ENCODE measurements at regions not wholly inside any gene's neighbourhood (a gene's known extent, or its start where the extent isn't known, plus 50 kb on each side); places are given as distances from the start of the nearest gene placed in this dataset.
A peak's percentile ranks its signal among the peaks of the same experiment; 100 is the strongest.

DNA sequence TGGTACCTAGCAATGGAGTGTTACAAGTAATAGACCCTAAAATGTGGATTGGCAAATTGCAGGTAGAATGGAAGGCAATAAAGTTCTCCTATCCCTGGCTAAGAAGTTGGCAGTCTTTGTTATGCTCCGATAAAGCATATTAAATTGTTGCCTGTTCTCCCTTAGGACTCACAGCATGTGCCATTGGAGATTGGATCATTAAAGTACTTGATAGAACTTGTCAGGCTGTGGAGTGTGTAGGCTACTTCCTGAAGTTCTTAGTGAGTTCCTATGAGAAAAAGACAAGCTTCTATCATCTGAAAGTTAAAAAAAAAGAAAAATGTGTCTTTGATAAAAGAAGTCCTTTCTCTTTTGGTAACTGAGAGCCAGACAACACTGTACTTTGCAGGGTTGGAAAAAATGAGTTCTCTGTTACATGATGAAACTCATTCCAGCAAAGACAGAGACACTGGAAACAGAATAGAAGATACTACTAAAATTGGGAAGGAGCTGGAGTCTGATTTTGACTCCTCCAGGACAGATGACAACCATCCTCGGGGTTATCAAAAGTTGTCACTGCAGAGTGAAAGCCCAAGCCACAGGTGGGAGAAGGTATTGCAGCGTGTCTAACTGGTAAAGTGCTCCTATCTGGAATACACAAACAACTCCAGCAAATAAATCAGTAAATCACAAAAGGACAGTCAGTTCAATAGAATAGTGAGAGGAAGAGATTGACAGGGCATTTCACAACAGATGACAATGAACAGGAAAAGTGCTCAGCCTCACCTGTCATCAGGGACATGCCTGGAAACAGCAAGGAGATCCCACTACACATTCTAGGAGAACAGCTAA is 87.5 kb upstream of the WDR26 start:
- no peak for TF ChIP-seq EZH2phosphoT487 (IDR thresholded peaks at IDR 0.05; ENCODE audit: insufficient read depth, low read depth)
- TF ChIP-seq EZH2 (IDR thresholded peaks at IDR 0.05; ENCODE audit: insufficient read depth, poor library complexity, severe bottlenecking) = no peak
- no peak overlapping the region for H3K4me2 ChIP-seq (ENCODE audit: unreplicated experiment)
- no peak overlapping the region for H3K4me3 ChIP-seq
- H3F3A ChIP-seq (ENCODE audit: insufficient read depth) = peaks cover 4% of the 10 kb centered on the region
- H3K9ac ChIP-seq = no peak overlapping the region
- no peaks in the 10 kb centered on the region for H3K79me2 ChIP-seq (ENCODE audit: insufficient read depth)
- no peaks in the 10 kb centered on the region for H3K9me3 ChIP-seq (ENCODE audit: low read depth)
- no peak overlapping the region for H3K27ac ChIP-seq
- peaks cover 19% of the 10 kb centered on the region for H3K4me1 ChIP-seq (ENCODE audit: insufficient read depth)
- in situ Hi-C loops (cut with MboI) = no loop called here
- no peaks in the 10 kb centered on the region for H3K27me3 ChIP-seq (replicated peaks; ENCODE audit: insufficient read depth)
- H2AFZ ChIP-seq = no peak overlapping the region
- DNase-seq = no peak
- no peaks in the 10 kb centered on the region for H3K9me2 ChIP-seq (ENCODE audit: insufficient read depth)
- H4K20me1 ChIP-seq (ENCODE audit: insufficient read depth) = no peaks in the 10 kb centered on the region
- no peaks in the 10 kb centered on the region for H3K36me3 ChIP-seq (ENCODE audit: low read depth)
- WGBS, 2 experiments (ENCODE audit: low coverage in 1 of 2, low lambda C conversion rate in 2 of 2, missing lambda C conversion rate in 2 of 2) = 41 to 44% methylated on average over 3 of the region's 3 CpGs

DNA sequence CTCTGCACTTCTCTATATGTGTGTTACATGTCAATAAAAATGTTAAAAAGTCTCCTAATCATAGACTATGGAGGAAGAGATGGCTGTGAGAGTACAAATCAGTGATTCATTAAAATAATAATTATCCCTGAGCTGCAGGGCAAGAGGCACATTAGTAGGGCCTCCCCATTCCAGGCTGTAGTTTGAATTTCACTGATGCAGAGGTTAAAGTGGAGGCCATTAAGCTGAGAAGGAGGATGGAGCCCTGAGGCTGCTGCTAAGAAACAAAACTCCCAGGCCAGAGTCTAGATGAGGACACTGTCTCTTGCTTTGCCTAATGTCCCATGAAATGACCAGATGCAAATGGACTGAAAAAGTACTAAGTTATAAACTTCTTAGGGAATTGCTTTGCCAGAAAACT is 89.1 kb upstream of the WDR26 start:
- Histone ChIP-seq H3F3A (ENCODE audit: insufficient read depth) (peaks cover 4% of the 10 kb centered on the region), H3K4me2 (ENCODE audit: unreplicated experiment) (no peak overlapping the region), H3K36me3 (ENCODE audit: low read depth) (no peaks in the 10 kb centered on the region), H3K27me3 (replicated peaks; ENCODE audit: insufficient read depth) (no peaks in the 10 kb centered on the region), H3K4me1 (ENCODE audit: insufficient read depth) (peaks cover 19% of the 10 kb centered on the region), H4K20me1 (ENCODE audit: insufficient read depth) (no peaks in the 10 kb centered on the region), H3K9me3 (ENCODE audit: low read depth) (no peaks in the 10 kb centered on the region), H2AFZ (no peak overlapping the region), H3K27ac (no peak overlapping the region), H3K9ac (no peak overlapping the region), H3K9me2 (ENCODE audit: insufficient read depth) (no peaks in the 10 kb centered on the region), H3K79me2 (ENCODE audit: insufficient read depth) (no peaks in the 10 kb centered on the region), H3K4me3 (no peak overlapping the region)
- TF ChIP-seq EZH2 (IDR thresholded peaks at IDR 0.05; ENCODE audit: insufficient read depth, poor library complexity, severe bottlenecking) (no peak), EZH2phosphoT487 (IDR thresholded peaks at IDR 0.05; ENCODE audit: insufficient read depth, low read depth) (no peak)
- no peak for DNase-seq
- in situ Hi-C loops (cut with MboI) = no loop called here

DNA sequence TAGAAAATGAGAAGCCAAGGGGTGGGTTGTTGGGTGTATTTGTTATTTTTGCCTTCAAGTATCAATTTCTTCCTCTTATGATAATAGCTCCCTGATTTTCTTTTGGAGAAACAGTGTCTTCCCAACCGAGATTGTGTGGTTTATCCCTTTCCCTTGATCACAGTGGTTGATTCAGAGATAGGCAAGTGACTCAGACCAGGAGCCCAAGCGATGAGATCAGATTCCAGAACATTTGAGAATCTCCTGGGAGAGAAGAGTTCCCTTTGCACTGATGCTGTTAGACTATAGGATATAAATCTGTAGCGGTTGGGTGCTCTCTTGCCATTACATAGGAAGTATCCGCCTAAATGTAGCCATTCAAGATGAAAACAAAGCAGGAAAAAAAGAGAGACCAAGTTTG is 90.1 kb upstream of the WDR26 start:
- Histone ChIP-seq H3K4me2 (ENCODE audit: unreplicated experiment) (no peak overlapping the region), H3K9ac (no peak overlapping the region), H3K27ac (no peak overlapping the region), H4K20me1 (ENCODE audit: insufficient read depth) (no peaks in the 10 kb centered on the region), H3K4me1 (ENCODE audit: insufficient read depth) (peaks cover 28% of the 10 kb centered on the region), H3K9me2 (ENCODE audit: insufficient read depth) (no peaks in the 10 kb centered on the region), H3K9me3 (ENCODE audit: low read depth) (no peaks in the 10 kb centered on the region), H3K4me3 (no peak overlapping the region), H3K79me2 (ENCODE audit: insufficient read depth) (no peaks in the 10 kb centered on the region), H3F3A (ENCODE audit: insufficient read depth) (peaks cover 13% of the 10 kb centered on the region), H2AFZ (no peak overlapping the region), H3K27me3 (replicated peaks; ENCODE audit: insufficient read depth) (no peaks in the 10 kb centered on the region), H3K36me3 (ENCODE audit: low read depth) (no peaks in the 10 kb centered on the region)
- DNase-seq = peak; percentile 77
- WGBS, 2 experiments (ENCODE audit: low coverage in 1 of 2, low lambda C conversion rate in 2 of 2, missing lambda C conversion rate in 2 of 2) = 49 to 54% methylated on average over 4 of the region's 4 CpGs
- in situ Hi-C loops (cut with MboI) = no loop called here
- TF ChIP-seq EZH2phosphoT487 (IDR thresholded peaks at IDR 0.05; ENCODE audit: insufficient read depth, low read depth) (no peak), EZH2 (IDR thresholded peaks at IDR 0.05; ENCODE audit: insufficient read depth, poor library complexity, severe bottlenecking) (no peak)

DNA sequence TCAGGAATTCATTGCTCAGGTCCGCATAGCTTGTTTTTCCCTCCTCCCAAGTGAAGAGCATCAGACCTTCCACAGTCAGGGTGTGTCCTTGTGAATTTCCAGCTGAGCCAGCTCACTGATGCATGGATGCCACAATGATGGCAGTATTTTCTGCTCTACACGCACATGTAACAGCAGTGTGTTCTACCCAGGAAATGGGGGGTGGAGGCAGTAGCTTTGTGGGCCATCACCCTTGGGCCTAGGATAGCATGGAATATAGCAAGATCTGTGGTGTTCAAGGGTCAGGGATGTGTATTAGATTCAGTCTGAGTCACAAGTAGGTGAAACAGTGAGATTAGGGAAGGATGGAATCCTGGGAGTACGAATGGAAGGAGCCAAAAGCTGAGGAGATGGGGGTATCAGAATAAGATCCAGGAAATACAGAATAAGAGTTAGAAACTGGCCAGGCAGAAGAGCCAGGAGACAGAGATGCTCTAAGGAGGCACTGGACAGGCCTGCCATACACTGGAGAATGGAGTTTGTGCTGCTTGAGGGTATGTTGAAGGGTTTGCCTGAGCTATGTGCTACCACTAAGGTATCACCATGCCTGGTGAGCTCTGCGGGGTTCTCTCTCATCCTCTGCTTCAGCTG is 90.6 kb upstream of the CNIH3 start:
- Histone ChIP-seq H3K27me3 (replicated peaks; ENCODE audit: insufficient read depth) (no peaks in the 10 kb centered on the region), H3K36me3 (ENCODE audit: low read depth) (no peaks in the 10 kb centered on the region), H3K79me2 (ENCODE audit: insufficient read depth) (no peaks in the 10 kb centered on the region), H3K9me3 (ENCODE audit: low read depth) (no peaks in the 10 kb centered on the region), H4K20me1 (ENCODE audit: insufficient read depth) (no peaks in the 10 kb centered on the region), H3K27ac (no peak overlapping the region), H3K9ac (no peak overlapping the region), H3K4me3 (no peak overlapping the region), H3F3A (ENCODE audit: insufficient read depth) (peaks cover 13% of the 10 kb centered on the region), H3K9me2 (ENCODE audit: insufficient read depth) (no peaks in the 10 kb centered on the region), H2AFZ (no peak overlapping the region; the same call in 1 of the 2 replicates), H3K4me2 (ENCODE audit: unreplicated experiment) (no peak overlapping the region), H3K4me1 (ENCODE audit: insufficient read depth) (peaks cover 28% of the 10 kb centered on the region)
- peak; percentile 17 for DNase-seq
- in situ Hi-C loops (cut with MboI) = no loop called here
- WGBS, 2 experiments (ENCODE audit: low coverage in 1 of 2, low lambda C conversion rate in 2 of 2, missing lambda C conversion rate in 2 of 2) = 77 to 79% methylated on average over 4 of the region's 4 CpGs
- TF ChIP-seq EZH2 (IDR thresholded peaks at IDR 0.05; ENCODE audit: insufficient read depth, poor library complexity, severe bottlenecking) = no peak
- TF ChIP-seq EZH2phosphoT487 (IDR thresholded peaks at IDR 0.05; ENCODE audit: insufficient read depth, low read depth) = no peak

Measured in GM23248 (cell line).